Thoracic aorta (tissue), 2 donors: ENCODE measurements at regions not wholly inside any gene's neighbourhood (a gene's known extent, or its start where the extent isn't known, plus 50 kb on each side); places are given as distances from the start of the nearest gene placed in this dataset.

Experiments used
- ATAC-seq: fragments of 150-250 bp; one replicate; pipeline ENCODE4 v1.8.0; 2017; ENCODE audit warnings: low read depth; ENCODE audit not compliant: insufficient number of reproducible peaks, low FRiP score
- DNase-seq: peaks from one replicate; pipeline ENCODE4 v3.0.0-alpha.2; 2020; ENCODE audit warnings: low spot score
- H3K27ac ChIP-seq, 2 donors: fragments of 200-600 bp; sonication (generic); 1 replicate in 1 of 2; 2 replicates in 1 of 2; pipeline ENCODE4 v1.5.1; 2016; ENCODE audit warnings: mild to moderate bottlenecking in 2 of 2, moderate library complexity in 2 of 2
- H3K27me3 ChIP-seq: fragments of 200-600 bp; sonication (generic); replicated peaks from 2 replicates; pipeline ENCODE4 v1.6.0; 2016; ENCODE audit warnings: mild to moderate bottlenecking; ENCODE audit not compliant: insufficient read depth
- H3K36me3 ChIP-seq: fragments of 200-600 bp; sonication (generic); one replicate; pipeline ENCODE4 v1.5.1; 2016
- H3K4me1 ChIP-seq, 2 donors: fragments of 200-600 bp; sonication (generic); 1 replicate in 1 of 2; 2 replicates in 1 of 2; pipeline versions ENCODE4 v1.5.1 to v1.6.0; 2016; ENCODE audit warnings: low read depth in 2 of 2, mild to moderate bottlenecking in 1 of 2; ENCODE audit not compliant: control insufficient read depth in 1 of 2
- H3K4me3 ChIP-seq: fragments of 200-600 bp; sonication (generic); 2 replicates; pipeline ENCODE4 v1.5.1; 2016; ENCODE audit warnings: mild to moderate bottlenecking
- H3K9me3 ChIP-seq: fragments of 200-600 bp; sonication (generic); 2 replicates; pipeline ENCODE4 v1.5.1; 2016
- TF ChIP-seq, protein P1 (sequence below): fragments of 200-600 bp; sonication (generic); IDR thresholded peaks from one replicate; pipeline ENCODE4 v1.5.1; 2019; ENCODE audit warnings: antibody characterized with exemption

DNA sequence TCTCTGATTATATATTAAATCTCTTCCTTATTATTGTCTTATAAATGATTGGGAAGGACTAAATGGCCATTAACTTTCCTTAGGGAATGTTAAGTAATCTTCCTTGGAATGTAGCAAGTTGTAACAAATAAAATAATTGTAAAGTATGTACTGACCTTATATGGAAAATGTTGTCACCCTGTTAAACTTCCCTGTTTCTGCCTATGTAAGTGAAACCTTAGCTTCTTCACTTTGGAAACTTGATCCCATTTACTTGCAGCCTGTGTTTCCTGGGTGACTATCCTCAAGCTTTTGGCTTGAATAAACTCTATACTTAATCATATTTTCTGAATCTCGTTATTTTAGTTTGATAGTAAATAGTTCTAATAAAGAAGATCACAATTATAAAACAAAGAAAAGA is 519.5 kb upstream of the PTCHD4 start:
- Histone ChIP-seq H3K4me1 (no peaks in the 10 kb centered on the region), H3K4me3 (no peak overlapping the region), H3K36me3 (no peaks in the 10 kb centered on the region), H3K9me3 (no peaks in the 10 kb centered on the region), H3K27me3 (no peaks in the 10 kb centered on the region), H3K27ac (no peak overlapping the region)
- ATAC-seq (no peak), DNase-seq (no peak)
- TF ChIP-seq, protein P1, sequence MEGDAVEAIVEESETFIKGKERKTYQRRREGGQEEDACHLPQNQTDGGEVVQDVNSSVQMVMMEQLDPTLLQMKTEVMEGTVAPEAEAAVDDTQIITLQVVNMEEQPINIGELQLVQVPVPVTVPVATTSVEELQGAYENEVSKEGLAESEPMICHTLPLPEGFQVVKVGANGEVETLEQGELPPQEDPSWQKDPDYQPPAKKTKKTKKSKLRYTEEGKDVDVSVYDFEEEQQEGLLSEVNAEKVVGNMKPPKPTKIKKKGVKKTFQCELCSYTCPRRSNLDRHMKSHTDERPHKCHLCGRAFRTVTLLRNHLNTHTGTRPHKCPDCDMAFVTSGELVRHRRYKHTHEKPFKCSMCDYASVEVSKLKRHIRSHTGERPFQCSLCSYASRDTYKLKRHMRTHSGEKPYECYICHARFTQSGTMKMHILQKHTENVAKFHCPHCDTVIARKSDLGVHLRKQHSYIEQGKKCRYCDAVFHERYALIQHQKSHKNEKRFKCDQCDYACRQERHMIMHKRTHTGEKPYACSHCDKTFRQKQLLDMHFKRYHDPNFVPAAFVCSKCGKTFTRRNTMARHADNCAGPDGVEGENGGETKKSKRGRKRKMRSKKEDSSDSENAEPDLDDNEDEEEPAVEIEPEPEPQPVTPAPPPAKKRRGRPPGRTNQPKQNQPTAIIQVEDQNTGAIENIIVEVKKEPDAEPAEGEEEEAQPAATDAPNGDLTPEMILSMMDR, result no peak

DNA sequence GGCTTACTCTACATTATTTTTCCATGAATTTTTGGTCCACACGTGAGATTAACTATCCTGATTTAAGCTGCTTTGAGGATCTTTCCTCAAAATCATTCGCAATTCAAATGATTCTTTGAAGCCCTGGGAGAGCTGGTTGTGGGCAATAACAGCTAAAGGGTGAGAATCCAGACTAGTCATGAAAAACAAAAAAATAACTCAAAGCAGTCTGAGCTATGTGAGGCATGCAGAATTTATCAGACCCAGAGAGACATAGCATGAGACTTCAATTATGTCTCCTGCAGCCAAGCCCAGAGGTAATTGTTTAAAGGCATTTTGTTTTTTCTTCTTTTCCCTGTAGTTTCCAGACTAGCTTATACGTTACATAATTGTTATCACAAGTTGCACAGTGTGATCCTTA is 517.3 kb upstream of the PTCHD4 start:
- Histone ChIP-seq H3K27ac (no peak overlapping the region), H3K9me3 (no peaks in the 10 kb centered on the region), H3K4me1 (no peaks in the 10 kb centered on the region), H3K4me3 (no peak overlapping the region), H3K36me3 (no peaks in the 10 kb centered on the region), H3K27me3 (no peaks in the 10 kb centered on the region)
- DNase-seq, result no peak
- no peak for ATAC-seq
- TF ChIP-seq, protein P1, result no peak

DNA sequence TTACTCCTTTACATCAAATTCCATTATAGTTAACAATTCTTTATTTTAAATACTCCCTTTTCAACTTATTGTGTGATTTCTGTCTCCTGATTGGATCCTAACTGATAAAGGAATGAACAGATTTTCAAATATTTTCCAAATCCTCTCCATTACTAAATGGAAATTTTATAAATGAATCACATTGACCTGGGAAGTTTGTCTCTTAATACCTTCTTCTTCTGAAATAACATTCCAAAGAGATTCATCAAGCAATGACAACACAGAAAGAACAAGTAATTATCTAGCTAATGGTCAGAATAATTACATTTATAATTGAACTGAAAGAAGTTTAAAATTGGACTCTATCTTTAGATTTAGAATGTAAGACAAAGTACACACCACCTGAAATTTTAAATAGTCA is 515.4 kb upstream of the PTCHD4 start:
- TF ChIP-seq, protein P1, result no peak
- DNase-seq (no peak), ATAC-seq (no peak)
- H3K36me3 ChIP-seq, result no peaks in the 10 kb centered on the region
- H3K4me3 ChIP-seq, result no peak overlapping the region
- H3K27me3 ChIP-seq, result no peaks in the 10 kb centered on the region
- H3K9me3 ChIP-seq, result no peaks in the 10 kb centered on the region
- no peak overlapping the region for H3K27ac ChIP-seq
- H3K4me1 ChIP-seq, result no peaks in the 10 kb centered on the region

DNA sequence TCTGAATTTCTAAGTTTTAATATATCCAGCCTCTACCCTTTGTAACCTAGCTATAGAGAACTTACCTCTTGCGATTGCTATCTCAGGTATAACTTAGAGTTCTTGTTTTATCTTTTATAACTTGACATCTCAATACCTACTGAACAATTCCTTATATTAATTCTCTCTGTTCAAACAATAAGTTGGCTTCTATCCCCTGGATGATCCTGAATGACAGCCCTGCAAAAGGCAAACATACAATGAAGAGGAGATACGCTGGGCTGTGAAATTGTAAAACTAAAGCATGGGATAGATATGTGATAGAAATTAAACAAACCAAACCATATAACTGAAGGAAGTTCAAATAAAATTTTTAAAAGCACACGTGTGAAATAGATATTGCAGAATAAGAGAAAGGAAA is 513.6 kb upstream of the PTCHD4 start:
- no peak overlapping the region for H3K4me3 ChIP-seq
- no peak for DNase-seq
- H3K27me3 ChIP-seq, result no peaks in the 10 kb centered on the region
- H3K4me1 ChIP-seq, result no peaks in the 10 kb centered on the region
- ATAC-seq, result no peak
- no peaks in the 10 kb centered on the region for H3K9me3 ChIP-seq
- TF ChIP-seq, protein P1, result no peak
- H3K27ac ChIP-seq, result no peak overlapping the region
- no peaks in the 10 kb centered on the region for H3K36me3 ChIP-seq

DNA sequence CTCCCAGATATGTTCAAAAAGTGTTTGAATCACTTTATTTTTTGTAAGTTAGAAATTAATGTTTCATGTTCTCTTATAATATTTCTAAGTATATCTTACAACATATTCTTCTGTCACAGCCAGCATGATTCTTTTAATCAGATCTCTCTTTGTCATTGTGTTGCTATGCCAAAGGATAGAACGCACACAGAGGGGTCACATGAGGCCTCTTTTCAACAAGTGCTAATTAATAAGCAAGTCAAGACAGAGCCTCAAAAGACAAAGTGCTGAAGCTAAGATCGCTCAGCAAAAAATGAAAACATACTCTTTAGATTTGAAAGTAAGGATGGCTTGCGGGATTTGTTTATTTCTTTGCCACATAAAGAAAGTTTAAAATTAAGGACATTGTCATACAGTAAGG is 508.8 kb upstream of the PTCHD4 start:
- no peak for ATAC-seq

More for the DNA sequence above, 508.8 kb upstream of the PTCHD4 start:
- TF ChIP-seq, protein P1, result no peak
- no peaks in the 10 kb centered on the region for H3K9me3 ChIP-seq
- no peak for DNase-seq
- H3K4me3 ChIP-seq, result no peak overlapping the region
- no peaks in the 10 kb centered on the region for H3K36me3 ChIP-seq
- H3K4me1 ChIP-seq, result no peaks in the 10 kb centered on the region
- no peaks in the 10 kb centered on the region for H3K27me3 ChIP-seq
- H3K27ac ChIP-seq, result no peak overlapping the region
